Subcutaneous abdominal adipose tissue (tissue), 5 donors: ENCODE measurements at regions not wholly inside any gene's neighbourhood (a gene's known extent, or its start where the extent isn't known, plus 50 kb on each side); places are given as distances from the start of the nearest gene placed in this dataset.
"Not testable (repeated sequence)": the region's sequence is repeated elsewhere in the genome, so short reads cannot be mapped to it uniquely, and the experiment has no call there.

Source experiments
- H3K27ac ChIP-seq: one replicate; pipeline ENCODE4 v1.7.0; 2013; ENCODE audit warnings: low read depth, mild to moderate bottlenecking, inconsistent platforms, low read length, moderate library complexity
- H3K27me3 ChIP-seq, 5 donors: one replicate each; pipeline ENCODE4 v1.7.0; 2013; ENCODE audit warnings: low read length in 5 of 5, inconsistent platforms in 1 of 5; ENCODE audit not compliant: control insufficient read depth in 5 of 5, insufficient read depth in 4 of 5
- H3K36me3 ChIP-seq, 5 donors: one replicate each; pipeline ENCODE4 v1.7.0; 2013; ENCODE audit warnings: low read length in 5 of 5; ENCODE audit not compliant: control insufficient read depth in 5 of 5, insufficient read depth in 5 of 5
- H3K4me1 ChIP-seq, 5 donors: one replicate each; pipeline ENCODE4 v1.7.0; 2013; ENCODE audit warnings: low read length in 5 of 5, mild to moderate bottlenecking in 3 of 5, moderate library complexity in 1 of 5; ENCODE audit not compliant: control insufficient read depth in 5 of 5, insufficient read depth in 5 of 5
- H3K4me3 ChIP-seq, 5 donors: one replicate each; pipeline ENCODE4 v1.7.0; 2013; ENCODE audit warnings: low read length in 5 of 5, low read depth in 1 of 5
- H3K9ac ChIP-seq, 5 donors: one replicate each; pipeline ENCODE4 v1.7.0; 2013; ENCODE audit warnings: low read length in 5 of 5, mild to moderate bottlenecking in 4 of 5, moderate library complexity in 3 of 5
- H3K9me3 ChIP-seq, 5 donors: one replicate each; pipeline ENCODE4 v1.7.0; 2013; ENCODE audit warnings: low read length in 5 of 5; ENCODE audit not compliant: control insufficient read depth in 5 of 5
- donor health status: healthy.
- donor health status: healthy.
- donor health status: healthy.
- donor health status: healthy.
- donor health status: healthy.

- H3K4me3 ChIP-seq = no peak overlapping the region
- no peaks in the 10 kb centered on the region for H3K36me3 ChIP-seq
- H3K9me3 ChIP-seq = no peaks in the 10 kb centered on the region
- H3K27ac ChIP-seq = no peak overlapping the region
- no peaks in the 10 kb centered on the region for H3K27me3 ChIP-seq
- peaks cover 5 to 20% (median 13%) of the 10 kb centered on the region in 5 donors for H3K4me1 ChIP-seq
- no peak overlapping the region for H3K9ac ChIP-seq
Observed at GRCh38 chr4:17234678-17235077, 277.2 kb downstream of the QDPR start.

DNA sequence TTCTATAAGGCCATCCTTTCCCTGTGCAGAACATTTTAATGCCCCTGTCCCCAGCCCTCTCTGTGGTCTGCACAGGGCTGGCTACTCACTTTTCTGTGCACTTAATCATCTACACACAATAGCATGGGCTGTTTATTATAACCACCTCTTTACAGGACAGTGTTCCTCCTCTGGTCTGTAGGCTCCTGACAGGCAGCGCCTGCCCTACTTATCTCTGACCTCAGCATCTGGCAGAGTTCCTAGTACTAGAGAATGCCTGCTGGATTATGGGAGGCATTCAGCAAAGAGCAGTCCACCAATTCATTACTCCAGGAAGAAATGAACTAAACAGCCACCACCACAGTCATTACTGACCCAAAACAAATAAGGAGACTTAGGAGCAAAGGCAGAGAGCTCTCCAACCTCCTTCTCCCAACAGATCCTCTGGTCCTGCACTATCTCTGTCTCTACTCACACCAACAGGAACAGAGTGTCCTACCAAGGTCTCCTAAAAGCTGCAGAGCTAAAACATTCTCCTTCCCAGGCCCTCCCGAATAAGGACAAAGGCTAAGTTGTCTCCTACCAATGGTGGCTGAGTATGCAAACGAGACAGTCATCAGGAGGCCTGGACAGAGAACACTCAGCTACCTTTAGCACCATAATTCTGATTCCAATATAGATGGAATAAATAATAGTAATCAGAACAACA lies 279.2 kb downstream of the QDPR start:
- H3K27ac ChIP-seq = peak overlapping the region; percentile 41
- H3K9ac ChIP-seq = no peak overlapping the region
- no peaks in the 10 kb centered on the region for H3K36me3 ChIP-seq
- H3K27me3 ChIP-seq = no peaks in the 10 kb centered on the region
- H3K4me1 ChIP-seq = peaks cover 5 to 20% (median 13%) of the 10 kb centered on the region in 5 donors
- peak overlapping the region in 1 of 5 donors; percentile 2 for H3K4me3 ChIP-seq
- no peaks in the 10 kb centered on the region for H3K9me3 ChIP-seq

DNA sequence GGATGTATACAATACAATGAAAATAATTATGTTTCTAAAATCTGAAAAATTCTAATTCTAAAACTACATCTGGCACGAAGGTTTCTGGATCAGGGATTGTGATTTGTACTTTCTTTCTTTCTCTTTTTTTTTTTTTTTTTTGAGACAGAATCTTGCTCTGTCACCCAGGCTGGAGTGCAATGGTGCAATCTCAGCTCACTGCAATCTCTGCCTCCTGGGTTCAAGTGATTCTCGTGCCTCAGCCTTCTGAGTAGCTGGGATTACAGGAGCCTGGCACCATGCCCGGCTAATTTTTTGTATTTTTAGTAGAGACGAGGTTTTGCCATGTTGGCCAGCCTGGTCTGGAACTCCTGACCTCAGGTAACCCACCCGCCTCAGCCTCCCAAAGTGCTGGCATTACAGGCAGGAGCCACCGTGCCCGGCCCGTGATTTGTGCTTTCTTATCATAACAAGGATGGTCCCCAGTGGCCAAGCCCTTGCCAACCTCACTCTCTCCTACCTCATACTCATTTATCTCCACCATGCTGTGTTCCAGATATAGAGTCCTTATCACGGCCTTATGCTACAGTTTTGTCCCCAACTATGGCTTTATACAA lies 279.9 kb downstream of the QDPR start:
- Histone ChIP-seq H3K27ac (peak overlapping the region; percentile 41), H3K4me3 (peak overlapping the region in 1 of 5 donors; percentile 2), H3K4me1 (peaks cover 5 to 20% (median 13%) of the 10 kb centered on the region in 5 donors)
- not testable (repeated sequence) for H3K9ac ChIP-seq, H3K36me3 ChIP-seq, H3K9me3 ChIP-seq, H3K27me3 ChIP-seq

DNA sequence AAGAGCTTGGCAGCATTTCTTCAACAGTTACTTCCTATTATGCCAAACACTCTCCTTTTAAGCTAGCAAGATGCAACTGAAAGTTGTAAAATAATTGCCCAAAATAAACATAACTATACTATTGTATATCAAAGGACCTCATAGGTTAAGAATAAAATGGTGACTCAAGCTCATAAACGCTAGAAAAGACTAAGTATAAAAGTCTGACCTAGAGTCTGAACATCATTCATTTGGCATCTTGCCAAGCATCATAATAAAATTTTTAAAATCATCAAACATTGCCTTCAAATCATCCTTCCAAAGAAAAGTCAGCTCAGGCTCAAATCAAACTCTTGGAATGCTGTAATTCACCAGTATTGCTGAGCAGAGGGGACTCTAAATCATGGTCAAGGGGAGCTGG lies 281.2 kb downstream of the QDPR start:
- Histone ChIP-seq H3K36me3 (no peaks in the 10 kb centered on the region), H3K9me3 (no peaks in the 10 kb centered on the region), H3K27me3 (no peaks in the 10 kb centered on the region), H3K27ac (no peak overlapping the region), H3K9ac (no peak overlapping the region), H3K4me3 (no peak overlapping the region), H3K4me1 (peaks cover 5 to 20% (median 13%) of the 10 kb centered on the region in 5 donors)

- no peaks in the 10 kb centered on the region for H3K27me3 ChIP-seq
- H3K27ac ChIP-seq = no peak overlapping the region
- no peaks in the 10 kb centered on the region for H3K36me3 ChIP-seq
- H3K9me3 ChIP-seq = peaks cover 0 to 4% (median 0%) of the 10 kb centered on the region in 5 donors
- H3K9ac ChIP-seq = no peak overlapping the region
- peaks cover 0 to 1% (median 0%) of the 10 kb centered on the region in 5 donors for H3K4me1 ChIP-seq
- H3K4me3 ChIP-seq = no peak overlapping the region
Observed at GRCh38 chr4:17220816-17221215, 291.1 kb downstream of the QDPR start.

DNA sequence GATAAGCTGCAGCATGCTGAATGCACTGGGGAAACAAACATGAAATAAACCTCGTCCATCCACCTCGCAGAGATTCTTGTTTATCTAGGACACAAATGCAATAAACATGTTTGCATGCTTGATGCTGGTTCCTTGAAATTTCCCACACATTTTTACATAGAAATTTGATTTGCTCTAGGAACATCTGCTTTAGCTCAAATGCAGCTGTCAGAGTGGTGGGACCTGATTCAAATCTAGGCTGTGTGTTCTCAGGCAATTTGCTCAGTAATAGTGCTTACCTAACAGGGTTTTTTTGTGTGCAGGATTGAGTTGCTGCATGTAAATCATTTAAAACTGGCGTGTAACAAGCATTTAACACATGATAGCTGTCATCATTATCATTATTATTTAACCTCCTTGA lies 293.1 kb downstream of the QDPR start:
- Histone ChIP-seq H3K36me3 (no peaks in the 10 kb centered on the region), H3K4me3 (no peak overlapping the region), H3K27me3 (no peaks in the 10 kb centered on the region), H3K9me3 (peaks cover 0 to 4% (median 2%) of the 10 kb centered on the region in 5 donors), H3K9ac (no peak overlapping the region), H3K27ac (no peak overlapping the region), H3K4me1 (no peaks in the 10 kb centered on the region)

DNA sequence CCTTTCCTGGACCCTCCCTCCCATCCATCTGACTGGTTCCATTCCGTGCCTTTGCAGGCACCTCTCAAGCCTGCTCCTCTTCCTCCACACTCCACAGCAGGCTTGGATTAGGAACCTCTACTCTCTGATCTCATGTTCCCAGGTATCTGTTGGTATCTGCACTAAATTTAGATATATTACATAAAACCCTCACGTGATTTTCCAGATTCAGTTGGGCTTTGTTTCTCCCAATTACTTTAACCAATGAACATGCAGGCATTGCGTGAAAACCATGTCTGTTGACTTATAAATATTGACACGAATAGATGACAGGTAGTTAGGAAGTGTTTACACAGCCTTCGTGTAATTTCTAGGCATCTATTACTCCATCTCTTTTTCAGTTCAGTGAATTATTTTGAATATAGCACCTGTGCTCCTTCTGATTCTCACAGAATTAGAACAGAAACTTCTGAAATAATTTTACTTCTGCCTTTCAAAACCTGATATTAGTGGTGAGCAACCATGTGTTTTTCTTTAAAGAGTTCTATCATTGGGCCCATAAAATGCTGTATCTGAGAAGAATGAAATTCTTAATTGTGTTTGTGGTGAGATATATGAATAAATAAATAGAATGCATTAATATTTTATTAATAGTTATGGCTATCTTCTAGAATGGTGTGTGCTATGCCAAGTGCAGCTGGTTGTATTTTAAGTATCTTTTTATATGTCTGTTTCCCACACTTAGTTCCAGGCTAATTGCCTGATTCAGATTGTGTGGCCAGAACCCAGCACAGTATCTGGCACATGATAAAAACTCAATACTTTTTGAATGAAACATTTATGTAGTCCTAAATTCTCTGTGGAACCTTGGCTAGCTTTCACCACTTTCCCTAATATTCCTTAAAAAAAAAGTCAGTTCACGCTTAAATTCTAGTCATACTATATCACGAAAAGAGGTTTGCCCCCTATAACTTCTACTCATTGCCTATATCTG lies 304.8 kb downstream of the QDPR start:
- peaks cover 3 to 22% (median 11%) of the 10 kb centered on the region in 5 donors for H3K4me1 ChIP-seq
- H3K4me3 ChIP-seq = no peak overlapping the region
- no peak overlapping the region for H3K9ac ChIP-seq
- peaks cover 0 to 3% (median 0%) of the 10 kb centered on the region in 5 donors for H3K27me3 ChIP-seq
- H3K9me3 ChIP-seq = peaks cover 0 to 6% (median 4%) of the 10 kb centered on the region in 5 donors
- no peaks in the 10 kb centered on the region for H3K36me3 ChIP-seq
- no peak overlapping the region for H3K27ac ChIP-seq

- H3K27ac ChIP-seq = no peak overlapping the region
- peaks cover 3 to 22% (median 11%) of the 10 kb centered on the region in 5 donors for H3K4me1 ChIP-seq
- no peak overlapping the region for H3K4me3 ChIP-seq
- peaks cover 0 to 3% (median 0%) of the 10 kb centered on the region in 5 donors for H3K27me3 ChIP-seq
- no peak overlapping the region for H3K9ac ChIP-seq
- H3K9me3 ChIP-seq = peaks cover 0 to 6% (median 4%) of the 10 kb centered on the region in 5 donors
- no peaks in the 10 kb centered on the region for H3K36me3 ChIP-seq
Observed at GRCh38 chr4:17204908-17205307, 306.5 kb upstream of the LDB2 start.

DNA sequence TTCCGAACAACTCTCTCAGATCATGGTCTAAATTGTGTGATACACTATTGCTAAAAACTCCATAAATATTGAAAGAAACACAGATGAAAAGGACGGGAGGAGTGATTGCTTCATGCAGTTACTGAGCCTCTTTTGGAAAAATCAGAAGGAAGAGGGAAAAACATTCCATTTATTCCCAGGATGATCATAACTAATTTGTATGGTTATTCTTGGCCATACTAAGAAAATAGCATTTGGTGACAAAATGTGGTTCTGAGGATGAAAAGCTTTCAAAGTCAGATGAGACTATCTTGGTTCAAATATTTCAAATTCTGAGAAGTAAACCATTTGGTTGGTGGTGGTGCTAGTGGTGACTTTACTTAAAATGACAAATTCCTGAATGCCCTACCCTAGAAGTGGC lies 305.4 kb upstream of the LDB2 start:
- Histone ChIP-seq H3K4me3 (no peak overlapping the region), H3K27me3 (peaks cover 0 to 3% (median 0%) of the 10 kb centered on the region in 5 donors), H3K27ac (no peak overlapping the region), H3K9me3 (peaks cover 2 to 7% (median 4%) of the 10 kb centered on the region in 5 donors), H3K4me1 (peaks cover 3 to 22% (median 11%) of the 10 kb centered on the region in 5 donors), H3K9ac (peak overlapping the region in 1 of 5 donors; percentile 48), H3K36me3 (no peaks in the 10 kb centered on the region)
